ENCODE measurements at regions not wholly inside any gene's neighbourhood (a gene's known extent, or its start where the extent isn't known, plus 50 kb on each side); places are given as distances from the start of the nearest gene placed in this dataset.

GRCh38 chr6:234706-235372, 57.4 kb upstream of the DUSP22 start:
- TF ChIP-seq, protein P1, sequence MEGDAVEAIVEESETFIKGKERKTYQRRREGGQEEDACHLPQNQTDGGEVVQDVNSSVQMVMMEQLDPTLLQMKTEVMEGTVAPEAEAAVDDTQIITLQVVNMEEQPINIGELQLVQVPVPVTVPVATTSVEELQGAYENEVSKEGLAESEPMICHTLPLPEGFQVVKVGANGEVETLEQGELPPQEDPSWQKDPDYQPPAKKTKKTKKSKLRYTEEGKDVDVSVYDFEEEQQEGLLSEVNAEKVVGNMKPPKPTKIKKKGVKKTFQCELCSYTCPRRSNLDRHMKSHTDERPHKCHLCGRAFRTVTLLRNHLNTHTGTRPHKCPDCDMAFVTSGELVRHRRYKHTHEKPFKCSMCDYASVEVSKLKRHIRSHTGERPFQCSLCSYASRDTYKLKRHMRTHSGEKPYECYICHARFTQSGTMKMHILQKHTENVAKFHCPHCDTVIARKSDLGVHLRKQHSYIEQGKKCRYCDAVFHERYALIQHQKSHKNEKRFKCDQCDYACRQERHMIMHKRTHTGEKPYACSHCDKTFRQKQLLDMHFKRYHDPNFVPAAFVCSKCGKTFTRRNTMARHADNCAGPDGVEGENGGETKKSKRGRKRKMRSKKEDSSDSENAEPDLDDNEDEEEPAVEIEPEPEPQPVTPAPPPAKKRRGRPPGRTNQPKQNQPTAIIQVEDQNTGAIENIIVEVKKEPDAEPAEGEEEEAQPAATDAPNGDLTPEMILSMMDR (IDR thresholded peaks at IDR 0.05; ENCODE audit: low read depth, low read length) = no peak
- no peak for DNase-seq (ENCODE audit: extremely low read depth, low read depth)

GRCh38 chr6:235763-236360, 56.4 kb upstream of the DUSP22 start:
- DNase-seq (ENCODE audit: extremely low read depth, low read depth) = peak; percentile 11
- TF ChIP-seq, protein P1 (IDR thresholded peaks at IDR 0.05; ENCODE audit: low read depth, low read length) = no peak

- DNase-seq (ENCODE audit: extremely low read depth, low read depth) = no peak
- TF ChIP-seq, protein P1 (IDR thresholded peaks at IDR 0.05; ENCODE audit: low read depth, low read length) = no peak
Measured at GRCh38 chr6:236519-236918, 55.8 kb upstream of the DUSP22 start.

DNA sequence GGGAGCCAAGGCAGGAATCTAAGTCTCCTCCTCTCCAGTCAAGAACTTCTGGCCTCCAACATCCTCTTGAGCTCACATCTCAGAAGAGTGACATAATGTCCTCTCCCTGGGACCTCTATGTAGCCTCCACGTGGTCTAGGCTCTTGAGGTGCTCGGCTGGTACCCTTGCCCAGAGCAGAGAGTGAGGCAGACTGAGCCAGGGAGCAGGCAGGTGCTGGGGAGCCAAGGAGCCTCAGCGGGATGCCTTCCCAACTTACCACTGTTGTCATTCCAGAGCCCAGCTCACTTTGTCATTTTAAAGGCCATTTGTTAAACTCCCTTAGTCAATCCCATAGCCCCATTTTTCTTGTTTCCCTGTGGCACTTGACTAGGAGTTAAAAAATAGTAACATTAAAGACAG, 52.1 kb upstream of the DUSP22 start:
- TF ChIP-seq, protein P1 (IDR thresholded peaks at IDR 0.05; ENCODE audit: low read depth, low read length) = no peak
- DNase-seq (ENCODE audit: extremely low read depth, low read depth) = no peak

- DNase-seq (ENCODE audit: extremely low read depth, low read depth) = no peak
- TF ChIP-seq, protein P1 (IDR thresholded peaks at IDR 0.05; ENCODE audit: low read depth, low read length) = no peak
Measured at GRCh38 chr6:241336-241865, 50.9 kb upstream of the DUSP22 start.
